ENCODE measurements at regions not wholly inside any gene's neighbourhood (a gene's known extent, or its start where the extent isn't known, plus 50 kb on each side); places are given as distances from the start of the nearest gene placed in this dataset.

DNA sequence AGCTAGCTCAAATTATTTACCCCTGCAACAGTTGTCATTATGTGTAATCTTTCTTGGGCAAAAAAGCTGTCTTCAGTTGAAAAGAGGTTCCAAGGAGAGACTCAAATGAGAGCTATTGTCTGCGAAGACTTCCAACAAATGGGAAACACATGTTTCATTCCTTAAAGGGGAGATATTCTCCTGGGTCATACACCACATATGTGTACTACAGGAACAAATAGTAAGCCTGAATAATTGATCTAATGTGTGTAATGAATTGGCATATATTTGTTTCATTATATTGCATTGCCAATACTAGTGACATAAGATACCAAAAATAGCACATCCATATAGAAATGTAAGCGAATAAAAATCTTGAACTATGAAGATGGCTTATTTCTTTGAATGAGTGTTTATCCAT, 950.9 kb upstream of the NDST4 start:
- TF ChIP-seq CTCF (IDR thresholded peaks at IDR 0.05), result no peak
- Histone ChIP-seq H3K27me3 (no peaks in the 10 kb centered on the region), H3K27ac (no peak overlapping the region), H3K36me3 (no peaks in the 10 kb centered on the region), H3K4me1 (no peaks in the 10 kb centered on the region), H3K4me3 (no peak overlapping the region), H3K9me3 (peaks cover 0 to 6% of the 10 kb centered on the region in 2 donors)
- no peak for DNase-seq (ENCODE audit: low spot score)

GRCh38 chr4:116059361-116059760, 945.9 kb upstream of the NDST4 start:
- Histone ChIP-seq H3K9me3 (no peaks in the 10 kb centered on the region), H3K27ac (no peak overlapping the region), H3K36me3 (no peaks in the 10 kb centered on the region), H3K4me1 (no peaks in the 10 kb centered on the region), H3K4me3 (no peak overlapping the region), H3K27me3 (no peaks in the 10 kb centered on the region)
- DNase-seq (ENCODE audit: low spot score), result no peak
- no peak for TF ChIP-seq CTCF (IDR thresholded peaks at IDR 0.05)

DNA sequence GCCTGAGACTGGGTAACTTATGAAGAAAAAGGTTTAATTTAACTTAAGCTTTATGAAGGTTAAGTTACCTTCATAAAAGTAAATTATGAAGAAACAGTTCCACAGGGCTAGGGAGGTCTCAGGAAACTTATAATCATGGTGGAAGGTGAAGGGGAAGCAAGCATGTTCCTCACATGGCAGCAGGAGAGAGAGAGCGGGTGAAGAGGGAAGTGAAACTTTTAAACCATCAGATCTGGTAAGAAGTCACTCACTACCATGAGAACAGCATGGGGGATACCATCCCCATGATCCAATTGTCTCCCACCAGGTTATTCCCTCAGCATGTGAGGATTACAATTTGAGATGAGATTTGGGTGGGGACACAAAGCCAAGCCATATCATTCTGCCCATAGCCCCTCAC, 944.7 kb upstream of the NDST4 start:
- Histone ChIP-seq H3K9me3 (no peaks in the 10 kb centered on the region), H3K4me3 (no peak overlapping the region), H3K4me1 (no peaks in the 10 kb centered on the region), H3K36me3 (no peaks in the 10 kb centered on the region), H3K27me3 (no peaks in the 10 kb centered on the region), H3K27ac (no peak overlapping the region)
- no peak for TF ChIP-seq CTCF (IDR thresholded peaks at IDR 0.05)
- no peak for DNase-seq (ENCODE audit: low spot score)

DNA sequence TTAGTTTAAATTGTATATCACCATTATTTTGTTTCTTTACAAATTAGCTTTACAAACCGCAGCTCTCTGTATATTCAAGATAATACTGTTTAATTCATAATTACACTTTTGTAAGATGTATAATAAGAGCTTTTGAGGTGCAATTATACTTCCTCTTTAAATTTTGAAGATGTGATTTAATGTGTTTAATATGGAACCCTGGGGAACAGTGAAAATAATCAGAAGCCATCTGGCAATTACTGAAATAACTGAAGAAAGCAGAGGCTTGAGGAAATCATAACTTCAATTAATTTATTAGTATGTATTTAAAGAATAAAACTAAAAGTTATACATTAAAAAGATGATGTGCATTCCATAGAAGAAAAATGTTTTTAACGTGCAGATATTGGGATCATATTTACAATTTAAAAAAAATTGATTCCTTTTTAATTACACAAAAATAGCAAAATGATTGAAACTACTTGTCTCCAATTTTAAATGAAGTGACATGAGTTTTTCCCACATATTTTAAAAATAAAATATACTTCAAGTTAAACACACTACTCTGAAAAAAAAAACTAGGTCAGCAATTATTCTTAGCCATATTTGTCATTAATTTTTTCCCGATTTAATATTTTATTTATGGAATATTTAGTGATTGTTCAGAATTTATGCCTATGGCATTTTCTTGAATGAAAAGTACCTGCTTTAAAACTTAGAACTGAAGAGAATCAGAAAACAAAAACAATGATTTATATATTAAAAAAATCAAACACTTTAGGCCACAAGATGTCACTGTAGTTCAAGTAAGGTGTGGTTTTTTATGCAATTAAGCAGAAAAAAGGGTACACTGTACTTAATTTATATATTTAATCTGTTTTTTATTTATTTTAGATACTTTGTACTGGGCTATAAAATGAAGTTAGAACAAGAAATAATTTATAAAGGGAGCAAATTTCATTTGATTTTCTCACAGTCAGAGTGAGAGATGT, 942.7 kb upstream of the NDST4 start:
- Histone ChIP-seq H3K36me3 (no peaks in the 10 kb centered on the region), H3K27me3 (no peaks in the 10 kb centered on the region), H3K27ac (no peak overlapping the region), H3K4me1 (no peaks in the 10 kb centered on the region), H3K9me3 (no peaks in the 10 kb centered on the region), H3K4me3 (no peak overlapping the region)
- DNase-seq (ENCODE audit: low spot score), result no peak
- TF ChIP-seq CTCF (IDR thresholded peaks at IDR 0.05), result peak in 1 of 2 donors; percentile 27

DNA sequence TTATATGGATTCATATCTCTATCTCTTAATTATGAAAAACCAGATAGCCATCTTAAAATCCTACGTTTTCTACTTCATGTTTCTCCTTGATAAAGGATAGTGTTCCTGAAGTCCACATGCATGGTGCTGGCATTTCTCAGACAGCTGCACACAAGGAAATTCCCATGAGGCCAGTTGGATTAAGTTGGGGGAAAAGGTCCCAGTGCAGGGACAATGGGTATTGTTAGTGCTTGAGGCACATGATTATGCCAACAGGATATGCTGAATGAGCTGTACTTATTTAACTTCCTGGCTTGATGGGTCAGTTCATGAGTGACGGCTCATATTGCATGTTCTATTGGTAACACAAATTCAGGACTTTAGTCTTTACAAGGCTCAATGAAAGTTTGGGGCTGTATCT, 913.9 kb upstream of the NDST4 start:
- no peaks in the 10 kb centered on the region for H3K9me3 ChIP-seq
- H3K27me3 ChIP-seq, result no peaks in the 10 kb centered on the region
- no peak for DNase-seq (ENCODE audit: low spot score)
- no peaks in the 10 kb centered on the region for H3K4me1 ChIP-seq
- H3K4me3 ChIP-seq, result no peak overlapping the region
- H3K36me3 ChIP-seq, result no peaks in the 10 kb centered on the region
- TF ChIP-seq CTCF (IDR thresholded peaks at IDR 0.05), result no peak
- no peak overlapping the region for H3K27ac ChIP-seq

Measured in right atrium auricular region (tissue), 2 donors.